Mesendoderm (in vitro differentiated cells): ENCODE measurements at regions not wholly inside any gene's neighbourhood (a gene's known extent, or its start where the extent isn't known, plus 50 kb on each side); places are given as distances from the start of the nearest gene placed in this dataset.

Source experiments
- DNase-seq: peaks from one replicate; pipeline ENCODE4 v3.0.0; 2013
- H2AK5ac ChIP-seq: 2 replicates; pipeline ENCODE4 v1.6.1; 2013; ENCODE audit warnings: low read length, inconsistent platforms
- H2BK120ac ChIP-seq: 2 replicates; pipeline ENCODE4 v1.6.1; 2013; ENCODE audit warnings: low read depth, mild to moderate bottlenecking, low read length, moderate library complexity, mixed read lengths
- H2BK15ac ChIP-seq: replicated peaks from 2 replicates; pipeline ENCODE4 v1.6.1; 2013; ENCODE audit warnings: low read depth, mild to moderate bottlenecking, moderate library complexity
- H2BK5ac ChIP-seq: 2 replicates; pipeline ENCODE4 v1.6.1; 2013; ENCODE audit warnings: low read length, inconsistent platforms
- H3K18ac ChIP-seq: 2 replicates; pipeline ENCODE4 v1.6.1; 2013; ENCODE audit warnings: mild to moderate bottlenecking, low read length, mixed read lengths
- H3K23ac ChIP-seq: one replicate; pipeline ENCODE4 v1.6.1; 2013; ENCODE audit warnings: low read length
- H3K27ac ChIP-seq: 2 replicates; pipeline ENCODE4 v1.5.1; 2013; ENCODE audit warnings: low read depth, mild to moderate bottlenecking, inconsistent platforms, low read length, moderate library complexity
- H3K27me3 ChIP-seq: 2 replicates; pipeline ENCODE4 v1.6.1; 2013; ENCODE audit warnings: low read length, control low read depth, mild to moderate bottlenecking, inconsistent platforms; ENCODE audit not compliant: insufficient read depth, poor library complexity
- H3K36me3 ChIP-seq: 2 replicates; pipeline ENCODE4 v1.6.1; 2013; ENCODE audit warnings: low read length, inconsistent platforms; ENCODE audit not compliant: control insufficient read depth, insufficient read depth
- H3K4ac ChIP-seq: one replicate; pipeline ENCODE4 v1.6.1; 2013; ENCODE audit warnings: low read depth, mild to moderate bottlenecking, low read length, moderate library complexity
- H3K4me1 ChIP-seq: 2 replicates; pipeline ENCODE4 v1.6.1; 2013; ENCODE audit warnings: low read depth, low read length, inconsistent platforms; ENCODE audit not compliant: control insufficient read depth
- H3K4me2 ChIP-seq: 2 replicates; pipeline ENCODE4 v1.6.1; 2013; ENCODE audit warnings: low read length
- H3K4me3 ChIP-seq: 2 replicates; pipeline ENCODE4 v1.5.1; 2013; ENCODE audit warnings: mild to moderate bottlenecking, low read length
- H3K56ac ChIP-seq: one replicate; pipeline ENCODE4 v1.6.1; 2013; ENCODE audit warnings: low read length
- H3K79me1 ChIP-seq: 2 replicates; pipeline ENCODE4 v1.6.1; 2013; ENCODE audit warnings: low read length, inconsistent platforms
- H3K79me2 ChIP-seq: 2 replicates; pipeline ENCODE4 v1.6.1; 2013; ENCODE audit warnings: mild to moderate bottlenecking, low read length; ENCODE audit not compliant: control insufficient read depth, insufficient read depth
- H3K9ac ChIP-seq: 2 replicates; pipeline ENCODE4 v1.6.1; 2013; ENCODE audit warnings: low read length, inconsistent platforms
- H4K5ac ChIP-seq: one replicate; pipeline ENCODE4 v1.6.1; 2013; ENCODE audit warnings: low read length
- H4K8ac ChIP-seq: one replicate; pipeline ENCODE4 v1.6.1; 2013; ENCODE audit warnings: low read depth, mild to moderate bottlenecking, control low read depth, low read length, moderate library complexity
- WGBS: extraction: QIAGEN DNeasy Blood & Tissue Kit; methylation state at CpG from one replicate; pipeline ENCODE4 v1.1.7; 2013; ENCODE audit warnings: low lambda C conversion rate, missing lambda C conversion rate; ENCODE audit not compliant: insufficient coverage; ENCODE audit errors: extremely low coverage; 5-methylcytosine and 5-hydroxymethylcytosine counted together

DNA sequence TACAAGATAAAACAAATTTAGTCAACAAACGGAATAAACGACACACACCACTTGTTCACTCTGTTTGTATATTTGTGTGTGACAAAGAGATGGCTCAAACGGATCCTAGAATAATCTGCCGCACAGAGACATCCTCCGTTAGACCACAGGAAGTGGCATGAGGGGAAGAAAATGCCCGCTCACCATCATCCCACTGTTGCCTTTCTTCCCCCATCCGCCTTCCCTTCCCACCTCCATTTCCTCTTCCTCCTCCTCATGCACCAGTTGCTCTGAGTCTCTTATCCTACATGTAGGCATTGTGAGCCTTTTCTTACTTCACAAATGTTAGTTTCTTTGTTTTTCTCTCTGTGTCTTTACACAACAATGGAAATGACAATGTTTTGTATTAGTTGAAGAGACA lies 228.5 kb upstream of the SMIM21 start:
- Histone ChIP-seq H3K18ac (no peak overlapping the region), H2AK5ac (no peak overlapping the region), H3K4ac (no peak overlapping the region), H3K9ac (no peak overlapping the region), H3K36me3 (no peaks in the 10 kb centered on the region), H3K4me2 (no peak overlapping the region), H3K56ac (no peak overlapping the region), H2BK120ac (no peak overlapping the region), H3K79me1 (no peaks in the 10 kb centered on the region), H3K4me3 (no peak overlapping the region), H4K8ac (no peak overlapping the region), H3K4me1 (peaks cover 2% of the 10 kb centered on the region), H2BK15ac (no peak overlapping the region), H3K27me3 (no peaks in the 10 kb centered on the region), H3K27ac (no peak overlapping the region), H3K79me2 (no peaks in the 10 kb centered on the region), H2BK5ac (no peak overlapping the region), H4K5ac (no peak overlapping the region), H3K23ac (no peak overlapping the region)
- DNase-seq: no peak
- WGBS: no CpG with 5 or more reads among the region's 7 CpGs

DNA sequence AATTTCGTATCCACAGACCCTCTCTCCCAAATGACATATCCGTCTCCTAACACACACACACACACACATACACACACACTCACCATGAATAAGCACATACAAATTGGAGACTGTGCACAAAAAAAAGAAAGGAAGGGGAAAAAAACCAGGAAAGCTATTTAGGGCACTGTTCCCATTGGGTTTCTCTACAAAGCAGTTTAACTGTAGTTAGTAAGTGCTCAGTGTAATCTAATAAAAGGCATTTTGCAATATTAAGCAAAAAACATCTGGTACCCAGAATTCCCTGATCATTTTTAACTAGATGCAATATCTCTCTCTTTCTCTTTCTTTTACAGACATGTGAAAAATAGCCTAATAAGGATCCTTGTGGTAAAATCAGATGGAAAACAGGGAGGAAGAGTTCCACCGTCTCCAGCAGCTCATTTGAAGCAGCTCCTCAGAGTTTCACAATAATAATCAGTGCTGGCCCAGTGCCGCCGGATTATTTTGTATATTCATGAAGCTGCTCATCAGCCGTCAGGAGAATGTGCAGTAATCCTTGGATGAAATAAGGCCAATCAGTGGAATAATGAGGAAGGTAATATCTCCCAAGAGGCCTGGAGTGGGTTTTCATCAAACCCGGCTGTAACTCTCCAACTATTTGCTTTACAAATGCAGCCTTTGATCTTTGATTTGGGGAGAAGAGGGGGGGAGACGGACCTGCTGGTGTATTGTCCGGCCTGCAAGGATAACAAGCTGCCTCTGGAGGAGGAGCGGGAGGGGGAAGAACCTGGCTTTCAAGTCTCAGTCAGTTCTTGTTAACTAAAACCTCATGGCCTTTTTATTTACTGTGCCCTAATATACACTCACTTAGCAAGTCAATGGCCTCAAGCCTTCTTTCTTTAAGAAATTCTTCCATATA lies 227.6 kb upstream of the SMIM21 start:
- peak; percentile 35 for DNase-seq
- H3K4me3 ChIP-seq: no peak overlapping the region
- H2AK5ac ChIP-seq: no peak overlapping the region
- H3K23ac ChIP-seq: no peak overlapping the region
- no peak overlapping the region for H4K5ac ChIP-seq
- WGBS: no CpG with 5 or more reads among the region's 10 CpGs
- no peak overlapping the region for H2BK5ac ChIP-seq
- H3K9ac ChIP-seq: no peak overlapping the region
- H4K8ac ChIP-seq: no peak overlapping the region
- no peak overlapping the region for H3K4ac ChIP-seq
- no peak overlapping the region for H3K4me2 ChIP-seq
- no peak overlapping the region for H2BK120ac ChIP-seq
- H3K4me1 ChIP-seq: peaks cover 2% of the 10 kb centered on the region
- H3K79me1 ChIP-seq: no peaks in the 10 kb centered on the region
- H3K79me2 ChIP-seq: no peaks in the 10 kb centered on the region
- no peaks in the 10 kb centered on the region for H3K36me3 ChIP-seq
- no peaks in the 10 kb centered on the region for H3K27me3 ChIP-seq
- no peak overlapping the region for H3K56ac ChIP-seq
- H3K27ac ChIP-seq: no peak overlapping the region
- no peak overlapping the region for H3K18ac ChIP-seq
- H2BK15ac ChIP-seq: no peak overlapping the region

DNA sequence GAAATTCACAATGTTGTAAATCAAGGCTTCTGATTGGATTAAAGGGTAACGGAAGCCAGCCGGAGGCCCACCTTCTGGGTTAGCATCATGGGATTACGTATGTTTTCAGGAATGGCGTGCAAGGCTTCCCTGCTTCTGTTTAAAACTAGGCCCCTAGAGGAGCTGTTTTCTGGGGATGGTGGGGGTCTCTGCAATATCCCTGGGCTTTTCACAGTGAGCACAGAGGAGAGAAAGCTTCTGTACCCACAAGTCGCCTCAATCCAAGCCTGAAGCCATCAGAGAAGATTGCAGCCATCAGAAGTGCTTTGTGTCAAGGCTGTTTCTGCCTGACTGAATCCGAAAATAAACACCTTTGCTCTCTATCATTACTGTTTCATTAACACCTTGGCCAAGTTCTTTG lies 226.9 kb upstream of the SMIM21 start:
- H3K4ac ChIP-seq: no peak overlapping the region
- H4K5ac ChIP-seq: no peak overlapping the region
- no peak overlapping the region for H3K23ac ChIP-seq
- H3K36me3 ChIP-seq: no peaks in the 10 kb centered on the region
- no peak for DNase-seq
- no peak overlapping the region for H3K18ac ChIP-seq
- no peak overlapping the region for H2BK15ac ChIP-seq
- no peak overlapping the region for H2BK5ac ChIP-seq
- no peak overlapping the region for H3K56ac ChIP-seq
- no peak overlapping the region for H2AK5ac ChIP-seq
- H3K27ac ChIP-seq: no peak overlapping the region
- no peak overlapping the region for H2BK120ac ChIP-seq
- no peak overlapping the region for H3K4me2 ChIP-seq
- no peaks in the 10 kb centered on the region for H3K27me3 ChIP-seq
- no peaks in the 10 kb centered on the region for H3K79me2 ChIP-seq
- no peak overlapping the region for H3K9ac ChIP-seq
- no peaks in the 10 kb centered on the region for H3K79me1 ChIP-seq
- no peak overlapping the region for H4K8ac ChIP-seq
- WGBS: no CpG with 5 or more reads among the region's 6 CpGs
- H3K4me3 ChIP-seq: no peak overlapping the region
- peaks cover 2% of the 10 kb centered on the region for H3K4me1 ChIP-seq

DNA sequence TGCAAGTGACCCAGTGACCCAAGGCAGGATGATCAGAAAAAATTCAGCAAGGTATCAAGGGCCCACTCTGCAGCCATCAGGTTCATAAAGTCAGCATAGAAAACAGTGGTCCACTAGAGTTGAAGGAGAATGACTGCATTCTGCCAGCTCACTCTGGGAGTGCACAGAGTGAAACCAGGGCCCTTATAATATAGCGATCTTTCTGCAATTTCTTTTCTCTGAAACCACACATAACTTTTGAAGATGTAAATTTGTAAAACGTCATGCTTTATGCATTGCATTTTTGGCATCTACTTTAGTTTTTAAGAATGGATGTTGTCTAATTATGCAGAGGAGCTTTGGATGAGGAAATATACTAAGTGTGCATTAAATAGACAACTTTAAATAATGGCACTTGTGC lies 225.0 kb upstream of the SMIM21 start:
- Histone ChIP-seq H3K9ac (no peak overlapping the region), H2BK120ac (no peak overlapping the region), H3K56ac (no peak overlapping the region), H3K18ac (no peak overlapping the region), H3K27ac (no peak overlapping the region), H3K4me2 (no peak overlapping the region), H2BK5ac (no peak overlapping the region), H3K4me3 (no peak overlapping the region), H3K79me2 (no peaks in the 10 kb centered on the region), H2BK15ac (no peak overlapping the region), H4K8ac (no peak overlapping the region), H2AK5ac (no peak overlapping the region), H4K5ac (no peak overlapping the region), H3K79me1 (no peaks in the 10 kb centered on the region), H3K4me1 (peaks cover 2% of the 10 kb centered on the region), H3K4ac (no peak overlapping the region), H3K36me3 (no peaks in the 10 kb centered on the region), H3K27me3 (no peaks in the 10 kb centered on the region), H3K23ac (no peak overlapping the region)
- no peak for DNase-seq
- WGBS: no CpG with 5 or more reads among the region's 2 CpGs

DNA sequence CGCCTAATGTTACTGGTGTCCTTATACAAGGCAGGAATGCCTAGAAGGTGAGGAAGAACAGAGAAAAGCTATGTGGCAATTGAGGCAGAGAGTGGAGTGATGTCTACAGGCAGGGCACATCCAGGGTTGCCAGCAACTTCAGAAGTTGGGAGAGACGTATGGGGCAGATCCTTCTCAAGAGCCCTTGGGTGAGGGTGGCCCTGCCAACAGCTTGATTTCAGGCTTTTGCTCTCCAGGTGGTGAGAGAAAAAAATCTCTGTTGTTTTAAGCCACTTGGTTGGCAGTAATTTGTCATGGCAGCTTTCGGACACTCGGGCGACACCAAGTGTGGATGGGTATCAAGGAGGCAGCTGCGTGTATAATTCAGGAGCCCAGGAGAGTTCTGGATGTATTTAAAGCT lies 217.4 kb upstream of the SMIM21 start:
- no peak overlapping the region for H3K18ac ChIP-seq
- H3K36me3 ChIP-seq: no peaks in the 10 kb centered on the region
- no peak for DNase-seq
- H3K79me1 ChIP-seq: no peaks in the 10 kb centered on the region
- no peak overlapping the region for H2BK5ac ChIP-seq
- no peaks in the 10 kb centered on the region for H3K79me2 ChIP-seq
- no peak overlapping the region for H3K56ac ChIP-seq
- H3K4me2 ChIP-seq: no peak overlapping the region
- H3K4me3 ChIP-seq: no peak overlapping the region
- no peak overlapping the region for H2BK120ac ChIP-seq
- no peak overlapping the region for H4K8ac ChIP-seq
- H3K27ac ChIP-seq: no peak overlapping the region
- H3K4me1 ChIP-seq: no peaks in the 10 kb centered on the region
- H3K23ac ChIP-seq: no peak overlapping the region
- no peaks in the 10 kb centered on the region for H3K27me3 ChIP-seq
- no peak overlapping the region for H2BK15ac ChIP-seq
- no peak overlapping the region for H4K5ac ChIP-seq
- WGBS: no CpG with 5 or more reads among the region's 6 CpGs
- H2AK5ac ChIP-seq: no peak overlapping the region
- H3K9ac ChIP-seq: no peak overlapping the region
- no peak overlapping the region for H3K4ac ChIP-seq

DNA sequence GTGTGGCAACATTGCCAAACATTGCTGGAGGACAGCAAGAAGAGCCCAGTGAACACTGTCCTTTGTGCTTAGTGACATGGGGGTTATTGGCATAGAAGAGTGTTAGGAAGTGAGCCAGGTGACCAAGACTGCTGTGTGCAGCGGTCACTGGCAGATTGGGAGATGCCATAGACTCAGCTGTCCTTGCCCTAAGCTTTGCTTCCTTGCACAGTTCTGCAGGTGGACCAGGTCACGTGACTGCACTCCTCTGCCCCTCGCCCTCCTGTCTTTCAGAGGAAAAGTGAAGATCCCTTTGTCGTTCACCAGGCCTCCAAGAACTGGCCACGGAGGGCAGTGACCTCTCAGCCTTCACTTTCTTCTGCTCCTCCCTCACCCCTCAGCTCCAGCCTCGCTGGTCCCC lies 215.6 kb upstream of the SMIM21 start:
- no peak overlapping the region for H4K8ac ChIP-seq
- no peaks in the 10 kb centered on the region for H3K79me2 ChIP-seq
- H3K23ac ChIP-seq: no peak overlapping the region
- H3K27me3 ChIP-seq: no peaks in the 10 kb centered on the region
- no peak overlapping the region for H2AK5ac ChIP-seq
- H2BK120ac ChIP-seq: no peak overlapping the region
- H3K79me1 ChIP-seq: no peaks in the 10 kb centered on the region
- no peak overlapping the region for H3K56ac ChIP-seq
- H3K4me2 ChIP-seq: no peak overlapping the region
- H2BK5ac ChIP-seq: no peak overlapping the region
- no CpG with 5 or more reads among the region's 6 CpGs for WGBS
- DNase-seq: no peak
- H3K4me3 ChIP-seq: no peak overlapping the region
- no peaks in the 10 kb centered on the region for H3K36me3 ChIP-seq
- H3K4me1 ChIP-seq: no peaks in the 10 kb centered on the region
- no peak overlapping the region for H3K9ac ChIP-seq
- no peak overlapping the region for H4K5ac ChIP-seq
- H3K18ac ChIP-seq: no peak overlapping the region
- H2BK15ac ChIP-seq: no peak overlapping the region
- no peak overlapping the region for H3K27ac ChIP-seq
- H3K4ac ChIP-seq: no peak overlapping the region
